ENCODE measurements at regions not wholly inside any gene's neighbourhood (a gene's known extent, or its start where the extent isn't known, plus 50 kb on each side); places are given as distances from the start of the nearest gene placed in this dataset.

DNA sequence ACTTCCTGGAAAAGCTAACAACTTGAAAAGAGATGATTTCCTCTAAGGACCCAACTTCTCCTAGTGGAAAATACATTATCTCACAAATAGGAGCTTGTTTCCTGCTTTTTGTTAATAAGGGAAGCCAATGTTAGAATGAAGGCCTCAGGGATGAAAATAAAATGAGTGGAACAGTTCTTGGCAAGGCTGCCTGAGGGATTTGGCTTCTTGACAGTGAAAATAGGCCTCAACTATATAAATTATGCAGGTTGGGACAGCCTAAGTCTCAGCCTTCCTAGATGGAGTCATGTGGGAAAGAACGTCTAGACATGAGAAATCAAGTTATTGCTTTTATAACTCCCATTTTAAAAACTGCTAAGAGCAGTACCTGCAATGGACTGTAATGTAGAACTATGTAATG lies 92.8 kb upstream of the FIBIN start:
- Mint-ChIP-seq H3K4me1 (ENCODE audit: low read depth) (peaks cover 59% of the 10 kb centered on the region), H3K27ac (ENCODE audit: unreplicated experiment) (peak overlapping the region; percentile 72), H3K36me3 (ENCODE audit: low read depth) (peaks cover 2% of the 10 kb centered on the region), H3K9me3 (ENCODE audit: low read depth) (peaks cover 5% of the 10 kb centered on the region), H3K4me3 (ENCODE audit: unreplicated experiment) (no peak overlapping the region), H3K27me3 (ENCODE audit: low read depth) (no peaks in the 10 kb centered on the region)
- TF ChIP-seq, protein P1, sequence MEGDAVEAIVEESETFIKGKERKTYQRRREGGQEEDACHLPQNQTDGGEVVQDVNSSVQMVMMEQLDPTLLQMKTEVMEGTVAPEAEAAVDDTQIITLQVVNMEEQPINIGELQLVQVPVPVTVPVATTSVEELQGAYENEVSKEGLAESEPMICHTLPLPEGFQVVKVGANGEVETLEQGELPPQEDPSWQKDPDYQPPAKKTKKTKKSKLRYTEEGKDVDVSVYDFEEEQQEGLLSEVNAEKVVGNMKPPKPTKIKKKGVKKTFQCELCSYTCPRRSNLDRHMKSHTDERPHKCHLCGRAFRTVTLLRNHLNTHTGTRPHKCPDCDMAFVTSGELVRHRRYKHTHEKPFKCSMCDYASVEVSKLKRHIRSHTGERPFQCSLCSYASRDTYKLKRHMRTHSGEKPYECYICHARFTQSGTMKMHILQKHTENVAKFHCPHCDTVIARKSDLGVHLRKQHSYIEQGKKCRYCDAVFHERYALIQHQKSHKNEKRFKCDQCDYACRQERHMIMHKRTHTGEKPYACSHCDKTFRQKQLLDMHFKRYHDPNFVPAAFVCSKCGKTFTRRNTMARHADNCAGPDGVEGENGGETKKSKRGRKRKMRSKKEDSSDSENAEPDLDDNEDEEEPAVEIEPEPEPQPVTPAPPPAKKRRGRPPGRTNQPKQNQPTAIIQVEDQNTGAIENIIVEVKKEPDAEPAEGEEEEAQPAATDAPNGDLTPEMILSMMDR (IDR thresholded peaks at IDR 0.05) = no peak
- no peak for DNase-seq (ENCODE audit: low spot score)

DNA sequence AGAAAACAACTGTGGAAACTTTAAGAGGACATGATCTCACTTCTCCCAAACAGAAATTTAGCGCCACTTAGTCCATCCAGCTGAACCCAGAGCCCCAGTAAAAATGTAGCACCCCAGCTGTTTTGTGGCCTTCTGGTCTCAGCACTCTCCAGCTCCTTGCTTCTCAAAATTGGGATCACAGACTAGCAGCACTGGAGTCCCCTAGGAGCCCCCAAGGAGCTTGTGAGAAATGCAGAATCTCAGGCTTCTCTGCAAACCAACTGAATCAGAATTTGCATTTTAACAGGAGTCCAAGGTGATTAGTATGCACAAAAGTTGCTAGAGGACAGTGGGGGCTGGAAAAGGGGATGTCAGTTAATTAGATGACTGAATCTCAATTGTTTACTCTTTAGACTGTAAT lies 89.8 kb upstream of the FIBIN start:
- Mint-ChIP-seq H3K4me1 (ENCODE audit: low read depth) (peaks cover 47% of the 10 kb centered on the region), H3K4me3 (ENCODE audit: unreplicated experiment) (no peak overlapping the region), H3K9me3 (ENCODE audit: low read depth) (peaks cover 5% of the 10 kb centered on the region), H3K27ac (ENCODE audit: unreplicated experiment) (peak overlapping the region; percentile 39), H3K36me3 (ENCODE audit: low read depth) (peaks cover 2% of the 10 kb centered on the region), H3K27me3 (ENCODE audit: low read depth) (no peaks in the 10 kb centered on the region)
- TF ChIP-seq, protein P1 (IDR thresholded peaks at IDR 0.05) = no peak
- DNase-seq (ENCODE audit: low spot score) = no peak

DNA sequence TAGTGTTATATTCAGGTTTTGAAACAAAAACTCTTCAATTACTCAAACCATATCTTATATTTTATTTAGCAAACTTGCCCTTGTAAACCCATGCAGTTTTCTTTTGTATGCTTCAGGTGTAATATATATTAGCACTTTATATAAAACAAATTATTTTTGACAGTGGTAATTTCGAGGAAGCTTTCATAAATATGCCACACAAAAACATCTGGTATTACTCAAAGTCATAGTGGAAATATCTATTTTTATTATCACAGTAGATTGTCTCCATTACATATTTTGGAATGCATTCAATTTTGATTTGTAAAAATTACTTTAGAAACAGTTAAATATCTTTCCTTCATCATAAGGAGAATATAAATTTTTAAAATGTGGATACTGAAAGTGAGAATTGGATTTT lies 89.1 kb upstream of the FIBIN start:
- TF ChIP-seq, protein P1 (IDR thresholded peaks at IDR 0.05) = no peak
- no peak for DNase-seq (ENCODE audit: low spot score)
- peak overlapping the region; percentile 19 for H3K27ac Mint-ChIP-seq (ENCODE audit: unreplicated experiment)

DNA sequence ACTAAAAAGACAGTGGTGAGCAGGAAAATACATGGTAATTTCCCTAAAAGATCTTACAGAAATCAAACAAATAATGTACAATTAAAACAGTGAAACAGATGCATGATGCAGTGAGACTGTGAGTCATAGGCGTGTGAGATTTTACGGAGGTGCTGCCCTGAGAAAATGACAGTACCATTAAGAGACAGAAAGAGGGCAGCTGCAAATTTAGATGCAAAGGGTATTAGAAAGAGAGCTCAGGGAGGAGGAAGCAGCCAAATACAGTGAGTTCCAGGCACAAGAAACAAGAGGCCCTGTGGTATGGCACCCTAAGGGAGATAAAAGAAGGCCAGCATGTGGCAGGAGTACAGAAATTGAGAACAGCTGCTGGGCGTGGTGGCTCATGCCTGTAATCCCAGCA lies 88.5 kb upstream of the FIBIN start:
- Mint-ChIP-seq H3K9me3 (ENCODE audit: low read depth) (peaks cover 4% of the 10 kb centered on the region), H3K4me1 (ENCODE audit: low read depth) (peaks cover 50% of the 10 kb centered on the region), H3K27me3 (ENCODE audit: low read depth) (no peaks in the 10 kb centered on the region), H3K36me3 (ENCODE audit: low read depth) (peaks cover 2% of the 10 kb centered on the region), H3K4me3 (ENCODE audit: unreplicated experiment) (no peak overlapping the region), H3K27ac (ENCODE audit: unreplicated experiment) (peak overlapping the region; percentile 19)
- DNase-seq (ENCODE audit: low spot score) = no peak
- TF ChIP-seq, protein P1 (IDR thresholded peaks at IDR 0.05) = peak; percentile 38

More for the DNA sequence above, 89.1 kb upstream of the FIBIN start:
- Mint-ChIP-seq H3K4me1 (ENCODE audit: low read depth) (peaks cover 47% of the 10 kb centered on the region), H3K4me3 (ENCODE audit: unreplicated experiment) (no peak overlapping the region), H3K27me3 (ENCODE audit: low read depth) (no peaks in the 10 kb centered on the region), H3K36me3 (ENCODE audit: low read depth) (peaks cover 2% of the 10 kb centered on the region), H3K9me3 (ENCODE audit: low read depth) (peaks cover 5% of the 10 kb centered on the region)

DNA sequence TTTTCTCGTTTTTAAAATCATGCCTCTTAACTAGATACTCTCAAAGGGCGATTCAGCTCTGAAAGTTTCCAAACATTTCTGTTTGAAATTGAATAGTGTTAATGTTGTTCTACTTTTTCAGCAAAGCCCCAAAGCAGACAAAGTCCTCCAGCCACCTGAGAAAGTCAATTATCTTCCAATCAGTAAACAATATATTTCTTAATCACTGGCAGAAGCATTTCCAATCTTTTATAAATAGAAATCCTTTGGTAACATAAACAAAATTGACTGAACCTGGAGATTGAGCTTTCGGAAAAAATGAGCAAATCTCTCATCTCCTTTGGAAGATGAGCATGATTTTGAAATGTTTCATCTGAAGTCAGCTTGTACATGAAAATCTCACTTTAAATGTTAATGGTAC lies 84.4 kb upstream of the FIBIN start:
- H3K9me3 Mint-ChIP-seq (ENCODE audit: low read depth) = no peaks in the 10 kb centered on the region
- H3K27me3 Mint-ChIP-seq (ENCODE audit: low read depth) = no peaks in the 10 kb centered on the region
- no peak overlapping the region for H3K4me3 Mint-ChIP-seq (ENCODE audit: unreplicated experiment)
- H3K4me1 Mint-ChIP-seq (ENCODE audit: low read depth) = peaks cover 27% of the 10 kb centered on the region
- no peak overlapping the region for H3K27ac Mint-ChIP-seq (ENCODE audit: unreplicated experiment)
- H3K36me3 Mint-ChIP-seq (ENCODE audit: low read depth) = no peaks in the 10 kb centered on the region
- TF ChIP-seq, protein P1 (IDR thresholded peaks at IDR 0.05) = no peak
- no peak for DNase-seq (ENCODE audit: low spot score)
